RWPE1 (cell line): ENCODE measurements at regions not wholly inside any gene's neighbourhood (a gene's known extent, or its start where the extent isn't known, plus 50 kb on each side); places are given as distances from the start of the nearest gene placed in this dataset.

Experiments
- CTCF ChIA-PET: fragments of 350-600 bp; sonication (Branson Sonifier 250); formaldehyde crosslinking; extraction: SDS; loops from one replicate; lab custom pipeline; 2021; lab: Yijun Ruan, JAX
- POLR2A ChIA-PET: fragments of 400-600 bp; formaldehyde crosslinking; extraction: SDS; loops from one replicate; lab custom pipeline; 2020; ENCODE audit warnings: antibody characterized with exemption; ENCODE audit not compliant: low non-redundant PET; lab: Yijun Ruan, JAX
- DNase-seq: peaks from one replicate; pipeline ENCODE4 v3.0.0; 2012; ENCODE audit warnings: low spot score
- H3K27ac ChIP-seq: fragments of 450-650 bp; 2 replicates; pipeline ENCODE4 v1.5.1; 2017
- CTCF ChIP-seq: fragments of 450-650 bp; conservative IDR thresholded peaks from 2 replicates; pipeline ENCODE4 v1.5.1; 2017; ENCODE audit warnings: low read depth, mild to moderate bottlenecking

- no peak overlapping the region for H3K27ac ChIP-seq
- no peak for TF ChIP-seq CTCF
- ChIA-PET CTCF (no interaction called here), POLR2A (no interaction called here)
- DNase-seq = no peak
These were observed 1563.6 kb upstream of the PRMT6 start for GRCh38 chr1:105492921-105493320.

- ChIA-PET CTCF (no interaction called here), POLR2A (no interaction called here)
- DNase-seq = no peak
- no peak overlapping the region for H3K27ac ChIP-seq
- no peak for TF ChIP-seq CTCF
These were observed 1540.4 kb upstream of the PRMT6 start for GRCh38 chr1:105516068-105516467.

GRCh38 chr1:105533996-105534395 lies 1522.5 kb upstream of the PRMT6 start:
- DNase-seq = no peak
- ChIA-PET POLR2A (no interaction called here), CTCF (no interaction called here)
- no peak overlapping the region for H3K27ac ChIP-seq
- no peak for TF ChIP-seq CTCF

GRCh38 chr1:105544475-105544874 lies 1512.0 kb upstream of the PRMT6 start:
- DNase-seq = no peak
- CTCF ChIA-PET = no interaction called here
- H3K27ac ChIP-seq = no peak overlapping the region
- no peak for TF ChIP-seq CTCF
- POLR2A ChIA-PET = no interaction called here

DNA sequence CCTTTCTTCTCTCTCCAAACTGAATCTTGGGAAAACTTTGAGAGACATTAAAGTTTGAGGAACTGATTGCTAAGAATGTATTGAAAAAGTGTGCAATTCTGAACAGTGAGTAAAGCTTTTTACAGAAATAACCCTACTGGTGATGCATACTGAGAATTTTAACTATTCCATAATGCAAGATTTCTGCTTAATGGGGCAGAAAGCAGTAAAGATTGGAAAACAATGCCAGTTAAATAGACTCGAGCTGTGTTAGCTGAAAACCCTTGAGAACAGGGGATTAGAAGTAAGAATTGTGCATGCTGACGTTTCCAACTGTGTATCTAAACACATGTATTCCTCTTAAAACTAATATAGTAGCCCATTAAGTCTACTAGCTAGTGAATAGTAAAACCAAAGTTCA lies 1500.2 kb upstream of the PRMT6 start:
- TF ChIP-seq CTCF = no peak
- no peak overlapping the region for H3K27ac ChIP-seq
- no peak for DNase-seq
- POLR2A ChIA-PET = no interaction called here
- CTCF ChIA-PET = no interaction called here

- no peak for TF ChIP-seq CTCF
- no peak for DNase-seq
- H3K27ac ChIP-seq = no peak overlapping the region
- ChIA-PET POLR2A (no interaction called here), CTCF (no interaction called here)
These were observed 1498.5 kb upstream of the PRMT6 start for GRCh38 chr1:105558023-105558422.

DNA sequence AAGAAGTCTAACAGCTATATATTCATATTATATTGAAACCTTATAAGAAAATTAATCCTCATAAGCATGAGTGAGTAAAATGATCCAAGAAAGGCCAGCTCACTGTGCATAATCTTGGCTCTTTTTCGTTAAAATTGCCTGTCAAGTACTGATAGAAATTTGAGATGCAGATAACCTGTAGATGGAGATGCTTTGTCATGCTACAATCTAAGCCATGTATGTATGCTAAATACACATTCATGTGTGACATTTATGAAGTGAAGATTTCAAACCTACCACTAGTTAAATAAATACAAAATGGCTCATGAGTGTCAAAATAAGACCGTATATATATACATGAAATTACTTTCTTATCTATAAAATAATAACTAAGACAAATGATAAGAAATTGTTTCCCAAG lies 1491.5 kb upstream of the PRMT6 start:
- POLR2A ChIA-PET = no interaction called here
- no peak for DNase-seq
- CTCF ChIA-PET = interaction anchor here (0.6 kb wide), 2 partner anchors 49 to 1616 kb away, joined by 3 to 5 read pairs; no protein-coding TSS in a partner anchor
- no peak overlapping the region for H3K27ac ChIP-seq
- no peak for TF ChIP-seq CTCF
